ENCODE measurements at regions not wholly inside any gene's neighbourhood (a gene's known extent, or its start where the extent isn't known, plus 50 kb on each side); places are given as distances from the start of the nearest gene placed in this dataset.

DNA sequence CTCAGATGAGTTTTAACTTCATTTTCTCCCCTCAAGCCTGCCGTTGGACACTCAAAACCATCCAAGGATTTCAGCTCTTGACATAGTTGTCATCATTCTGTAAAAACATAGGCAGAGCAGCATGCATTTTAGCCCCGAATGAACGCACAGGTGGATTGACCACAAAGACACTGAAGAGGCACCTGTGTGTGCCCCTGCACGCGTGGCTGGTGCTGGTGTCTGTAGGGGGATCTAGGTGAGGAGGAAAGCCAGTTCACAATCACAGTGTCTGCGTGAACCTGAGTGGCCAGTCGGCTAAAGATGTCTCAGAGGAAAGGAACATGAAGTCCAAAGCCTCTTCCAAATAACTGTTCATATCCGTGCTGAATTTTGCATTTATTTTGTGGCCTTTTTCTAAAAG lies 309.2 kb downstream of the QKI start:
- TF ChIP-seq, protein P1, sequence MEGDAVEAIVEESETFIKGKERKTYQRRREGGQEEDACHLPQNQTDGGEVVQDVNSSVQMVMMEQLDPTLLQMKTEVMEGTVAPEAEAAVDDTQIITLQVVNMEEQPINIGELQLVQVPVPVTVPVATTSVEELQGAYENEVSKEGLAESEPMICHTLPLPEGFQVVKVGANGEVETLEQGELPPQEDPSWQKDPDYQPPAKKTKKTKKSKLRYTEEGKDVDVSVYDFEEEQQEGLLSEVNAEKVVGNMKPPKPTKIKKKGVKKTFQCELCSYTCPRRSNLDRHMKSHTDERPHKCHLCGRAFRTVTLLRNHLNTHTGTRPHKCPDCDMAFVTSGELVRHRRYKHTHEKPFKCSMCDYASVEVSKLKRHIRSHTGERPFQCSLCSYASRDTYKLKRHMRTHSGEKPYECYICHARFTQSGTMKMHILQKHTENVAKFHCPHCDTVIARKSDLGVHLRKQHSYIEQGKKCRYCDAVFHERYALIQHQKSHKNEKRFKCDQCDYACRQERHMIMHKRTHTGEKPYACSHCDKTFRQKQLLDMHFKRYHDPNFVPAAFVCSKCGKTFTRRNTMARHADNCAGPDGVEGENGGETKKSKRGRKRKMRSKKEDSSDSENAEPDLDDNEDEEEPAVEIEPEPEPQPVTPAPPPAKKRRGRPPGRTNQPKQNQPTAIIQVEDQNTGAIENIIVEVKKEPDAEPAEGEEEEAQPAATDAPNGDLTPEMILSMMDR (IDR thresholded peaks at IDR 0.05 in 4 of 5, conservative IDR thresholded peaks at IDR 0.05 in 1 of 5), result no peak
- no peak for TF ChIP-seq POLR2A (IDR thresholded peaks at IDR 0.05)

Data from gastrocnemius medialis (tissue), 4 donors.